ENCODE measurements at regions not wholly inside any gene's neighbourhood (a gene's known extent, or its start where the extent isn't known, plus 50 kb on each side); places are given as distances from the start of the nearest gene placed in this dataset.
"Not testable (repeated sequence)": the region's sequence is repeated elsewhere in the genome, so short reads cannot be mapped to it uniquely, and the experiment has no call there.

GRCh38 chr5:106254784-106255183 lies 1416.0 kb downstream of the EFNA5 start:
- no peaks in the 10 kb centered on the region for H3K36me3 ChIP-seq
- H3K9me3 ChIP-seq, result no peaks in the 10 kb centered on the region
- H3K27me3 ChIP-seq, result no peaks in the 10 kb centered on the region
- no peak overlapping the region for H3K27ac ChIP-seq
- no peak overlapping the region for H3K4me3 ChIP-seq
- intact Hi-C loops (cut with DNase I), result no loop called here
- WGBS, 2 donors, result 86 to 90% methylated on average over 1 of the region's 1 CpG
- TF ChIP-seq POLR2A (IDR thresholded peaks at IDR 0.05), result no peak
- TF ChIP-seq POLR2AphosphoS5 (IDR thresholded peaks at IDR 0.05), result no peak
- TF ChIP-seq, protein P1, sequence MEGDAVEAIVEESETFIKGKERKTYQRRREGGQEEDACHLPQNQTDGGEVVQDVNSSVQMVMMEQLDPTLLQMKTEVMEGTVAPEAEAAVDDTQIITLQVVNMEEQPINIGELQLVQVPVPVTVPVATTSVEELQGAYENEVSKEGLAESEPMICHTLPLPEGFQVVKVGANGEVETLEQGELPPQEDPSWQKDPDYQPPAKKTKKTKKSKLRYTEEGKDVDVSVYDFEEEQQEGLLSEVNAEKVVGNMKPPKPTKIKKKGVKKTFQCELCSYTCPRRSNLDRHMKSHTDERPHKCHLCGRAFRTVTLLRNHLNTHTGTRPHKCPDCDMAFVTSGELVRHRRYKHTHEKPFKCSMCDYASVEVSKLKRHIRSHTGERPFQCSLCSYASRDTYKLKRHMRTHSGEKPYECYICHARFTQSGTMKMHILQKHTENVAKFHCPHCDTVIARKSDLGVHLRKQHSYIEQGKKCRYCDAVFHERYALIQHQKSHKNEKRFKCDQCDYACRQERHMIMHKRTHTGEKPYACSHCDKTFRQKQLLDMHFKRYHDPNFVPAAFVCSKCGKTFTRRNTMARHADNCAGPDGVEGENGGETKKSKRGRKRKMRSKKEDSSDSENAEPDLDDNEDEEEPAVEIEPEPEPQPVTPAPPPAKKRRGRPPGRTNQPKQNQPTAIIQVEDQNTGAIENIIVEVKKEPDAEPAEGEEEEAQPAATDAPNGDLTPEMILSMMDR (IDR thresholded peaks at IDR 0.05), result no peak
- no peak for TF ChIP-seq EP300 (IDR thresholded peaks at IDR 0.05)
- DNase-seq, result no peak
- no peaks in the 10 kb centered on the region for H3K4me1 ChIP-seq

- WGBS, 2 donors, result 93 to 95% methylated on average over 46 of the region's 46 CpGs
- H3K36me3 ChIP-seq; DNase-seq; H3K4me3 ChIP-seq; H3K27ac ChIP-seq; H3K4me1 ChIP-seq; intact Hi-C loops (cut with DNase I); H3K9me3 ChIP-seq; H3K27me3 ChIP-seq: not testable (repeated sequence)
Observed at GRCh38 chr5:106246044-106246745, 1424.5 kb downstream of the EFNA5 start.

- TF ChIP-seq, protein P1 (IDR thresholded peaks at IDR 0.05), result no peak
- TF ChIP-seq POLR2A (IDR thresholded peaks at IDR 0.05), result no peak
- no peak overlapping the region for H3K27ac ChIP-seq
- no peaks in the 10 kb centered on the region for H3K9me3 ChIP-seq
- H3K4me1 ChIP-seq, result no peaks in the 10 kb centered on the region
- H3K27me3 ChIP-seq, result no peaks in the 10 kb centered on the region
- no peaks in the 10 kb centered on the region for H3K36me3 ChIP-seq
- DNase-seq, result no peak
- H3K4me3 ChIP-seq, result no peak overlapping the region
- intact Hi-C loops (cut with DNase I), result no loop called here
Observed at GRCh38 chr5:106241409-106241808, 1429.3 kb downstream of the EFNA5 start.

DNA sequence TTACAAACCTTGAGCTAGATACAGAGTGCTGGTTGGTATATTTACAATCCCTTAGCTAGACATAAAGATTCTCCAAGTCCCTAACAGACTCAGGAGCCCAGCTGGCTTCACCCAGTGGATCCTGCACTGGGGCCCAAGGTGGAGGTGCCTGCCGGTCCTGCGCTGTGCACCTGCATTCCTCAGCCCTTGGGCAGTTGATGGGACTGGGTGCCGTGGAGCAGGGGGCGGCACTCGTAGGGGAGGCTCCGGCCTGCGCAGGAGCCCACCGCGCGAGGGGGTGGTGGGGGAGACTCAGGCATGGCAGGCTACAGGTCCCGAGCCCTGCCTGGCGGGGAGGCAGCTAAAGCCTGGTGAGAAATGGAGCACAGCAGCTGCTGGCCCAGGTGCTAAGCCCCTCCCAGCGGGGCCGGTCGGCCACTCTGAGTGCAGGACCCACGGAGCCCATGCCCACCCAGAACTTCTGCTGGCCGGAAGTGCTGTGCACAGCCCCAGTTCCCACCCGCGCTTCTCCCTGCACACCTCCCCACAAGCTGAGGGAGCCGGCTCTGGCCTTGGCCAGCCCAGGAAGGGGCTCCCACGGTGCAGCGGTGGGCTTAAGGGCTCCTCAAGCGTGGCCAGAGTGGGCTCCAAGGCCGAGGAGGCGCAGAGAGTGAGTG lies 1464.7 kb downstream of the EFNA5 start:
- peak; percentile 55 for DNase-seq
- no peak overlapping the region for H3K4me3 ChIP-seq
- 92 to 96% methylated on average over 25 of the region's 25 CpGs for WGBS, 2 donors

GRCh38 chr5:106202035-106202434 lies 1468.7 kb downstream of the EFNA5 start:
- Histone ChIP-seq H3K4me1 (no peaks in the 10 kb centered on the region), H3K4me3 (no peak overlapping the region), H3K9me3 (no peaks in the 10 kb centered on the region), H3K27ac (no peak overlapping the region), H3K36me3 (no peaks in the 10 kb centered on the region), H3K27me3 (no peaks in the 10 kb centered on the region)
- no peak for DNase-seq
- WGBS, 2 donors, result 15 to 62% methylated on average over 2 of the region's 2 CpGs
- TF ChIP-seq POLR2A (IDR thresholded peaks at IDR 0.05) (no peak), POLR2AphosphoS5 (IDR thresholded peaks at IDR 0.05) (no peak), EP300 (IDR thresholded peaks at IDR 0.05) (no peak)
- TF ChIP-seq, protein P1 (IDR thresholded peaks at IDR 0.05), result no peak
- intact Hi-C loops (cut with DNase I), result no loop called here

More for the DNA sequence above, 1464.7 kb downstream of the EFNA5 start:
- Histone ChIP-seq H3K36me3 (no peaks in the 10 kb centered on the region), H3K27me3 (no peaks in the 10 kb centered on the region), H3K27ac (no peak overlapping the region), H3K4me1 (no peaks in the 10 kb centered on the region), H3K9me3 (no peaks in the 10 kb centered on the region)
- intact Hi-C loops (cut with DNase I), result no loop called here
- no peak for TF ChIP-seq EP300 (IDR thresholded peaks at IDR 0.05)
- TF ChIP-seq, protein P1 (IDR thresholded peaks at IDR 0.05), result no peak
- TF ChIP-seq POLR2AphosphoS5 (IDR thresholded peaks at IDR 0.05), result no peak
- no peak for TF ChIP-seq POLR2A (IDR thresholded peaks at IDR 0.05)

Data from sigmoid colon (tissue), 6 donors.